OCI-LY3 (cell line): ENCODE measurements at regions not wholly inside any gene's neighbourhood (a gene's known extent, or its start where the extent isn't known, plus 50 kb on each side); places are given as distances from the start of the nearest gene placed in this dataset.
A peak's percentile ranks its signal among the peaks of the same experiment; 100 is the strongest.

Experiments used
- H2AFZ ChIP-seq: fragments of 200-600, 300-600 bp; shearing (Covaris generic); 2 replicates; pipeline ENCODE4 v1.6.0; 2014; ENCODE audit warnings: antibody characterized with exemption, low read depth, low read length
- H3K27ac ChIP-seq: fragments of 200-600, 300-600 bp; sonication (generic); 2 replicates; pipeline ENCODE4 v1.5.1; 2014; ENCODE audit warnings: mild to moderate bottlenecking, low read length, moderate library complexity, mixed read lengths
- H3K27me3 ChIP-seq: fragments of 200-600, 300-600 bp; sonication (generic); 2 replicates; pipeline ENCODE4 v1.6.1; 2014; ENCODE audit warnings: low read depth, low read length, mixed read lengths
- H3K36me3 ChIP-seq: fragments of 200-600, 300-600 bp; sonication (generic); replicated peaks from 2 replicates; pipeline ENCODE3; 2014; ENCODE audit warnings: low read depth, low read length, mixed read lengths
- H3K4me1 ChIP-seq: fragments of 300-600, 200-600 bp; sonication (generic); 2 replicates; pipeline ENCODE4 v1.6.1; 2014; ENCODE audit warnings: low read length, mixed read lengths
- H3K4me2 ChIP-seq: fragments of 200-600, 300-600 bp; sonication (generic); 2 replicates; pipeline ENCODE4 v1.6.1; 2014; ENCODE audit warnings: low read length, mixed read lengths
- H3K4me3 ChIP-seq: fragments of 300-600, 200-600 bp; sonication (generic); 2 replicates; pipeline ENCODE4 v1.5.1; 2014; ENCODE audit warnings: antibody characterized with exemption, mild to moderate bottlenecking, low read length, moderate library complexity
- H3K79me2 ChIP-seq: fragments of 300-600, 200-600 bp; shearing (Covaris generic); 2 replicates; pipeline ENCODE4 v1.6.1; 2014; ENCODE audit warnings: mild to moderate bottlenecking, low read length, mixed read lengths
- H3K9ac ChIP-seq: fragments of 300-600, 200-600 bp; shearing (Covaris generic); 2 replicates; pipeline ENCODE4 v1.6.0; 2014; ENCODE audit warnings: mild to moderate bottlenecking, low read length, moderate library complexity
- H3K9me3 ChIP-seq: fragments of 200-600, 300-600 bp; shearing (Covaris generic); 2 replicates; pipeline ENCODE4 v1.6.1; 2014; ENCODE audit warnings: low read length, mixed read lengths; ENCODE audit not compliant: insufficient read depth
- H4K20me1 ChIP-seq: fragments of 200-600, 300-600 bp; sonication (generic); 2 replicates; pipeline ENCODE4 v1.6.1; 2016; ENCODE audit warnings: low read length, mixed read lengths; ENCODE audit not compliant: insufficient read depth
- EZH2phosphoT487 ChIP-seq: fragments of 200-600 bp; shearing (Covaris generic); IDR thresholded peaks from 2 replicates; pipeline ENCODE4 v1.6.1; 2018; ENCODE audit warnings: antibody characterized with exemption, mixed run types, low read depth
- TF ChIP-seq, protein P1 (sequence below): fragments of 200-600, 300-600 bp; sonication (generic); IDR thresholded peaks from 2 replicates; pipeline ENCODE4 v1.5.1; 2014; ENCODE audit warnings: antibody characterized with exemption, low read length, low read depth

DNA sequence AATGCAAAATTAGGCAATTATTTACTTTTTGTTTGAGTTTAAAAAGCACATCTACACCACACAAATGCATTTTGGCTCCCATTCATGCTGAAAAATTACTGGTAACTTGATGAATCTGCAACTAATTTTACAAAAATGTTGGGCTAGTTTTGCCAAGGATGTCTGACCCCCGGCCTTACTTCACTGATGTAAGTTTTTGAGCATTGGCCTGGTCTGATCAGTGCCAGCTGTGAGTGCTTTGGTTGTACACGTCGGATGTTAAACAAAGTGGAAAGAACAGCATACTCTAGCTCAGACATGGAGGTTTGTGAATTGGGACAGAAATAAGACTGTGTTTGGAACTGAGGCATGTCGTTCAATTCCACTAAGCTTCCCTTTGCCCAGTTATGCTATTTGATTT is 1044.2 kb downstream of the TLE4 start:
- no peaks in the 10 kb centered on the region for H3K9me3 ChIP-seq
- no peak overlapping the region for H3K9ac ChIP-seq
- H3K36me3 ChIP-seq: no peaks in the 10 kb centered on the region
- H3K79me2 ChIP-seq: no peaks in the 10 kb centered on the region
- no peak overlapping the region for H3K27ac ChIP-seq
- no peaks in the 10 kb centered on the region for H3K4me1 ChIP-seq
- no peak overlapping the region for H2AFZ ChIP-seq
- no peak overlapping the region for H3K4me3 ChIP-seq
- no peak for TF ChIP-seq EZH2phosphoT487
- TF ChIP-seq, protein P1, sequence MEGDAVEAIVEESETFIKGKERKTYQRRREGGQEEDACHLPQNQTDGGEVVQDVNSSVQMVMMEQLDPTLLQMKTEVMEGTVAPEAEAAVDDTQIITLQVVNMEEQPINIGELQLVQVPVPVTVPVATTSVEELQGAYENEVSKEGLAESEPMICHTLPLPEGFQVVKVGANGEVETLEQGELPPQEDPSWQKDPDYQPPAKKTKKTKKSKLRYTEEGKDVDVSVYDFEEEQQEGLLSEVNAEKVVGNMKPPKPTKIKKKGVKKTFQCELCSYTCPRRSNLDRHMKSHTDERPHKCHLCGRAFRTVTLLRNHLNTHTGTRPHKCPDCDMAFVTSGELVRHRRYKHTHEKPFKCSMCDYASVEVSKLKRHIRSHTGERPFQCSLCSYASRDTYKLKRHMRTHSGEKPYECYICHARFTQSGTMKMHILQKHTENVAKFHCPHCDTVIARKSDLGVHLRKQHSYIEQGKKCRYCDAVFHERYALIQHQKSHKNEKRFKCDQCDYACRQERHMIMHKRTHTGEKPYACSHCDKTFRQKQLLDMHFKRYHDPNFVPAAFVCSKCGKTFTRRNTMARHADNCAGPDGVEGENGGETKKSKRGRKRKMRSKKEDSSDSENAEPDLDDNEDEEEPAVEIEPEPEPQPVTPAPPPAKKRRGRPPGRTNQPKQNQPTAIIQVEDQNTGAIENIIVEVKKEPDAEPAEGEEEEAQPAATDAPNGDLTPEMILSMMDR: no peak
- no peak overlapping the region for H3K4me2 ChIP-seq
- no peaks in the 10 kb centered on the region for H4K20me1 ChIP-seq
- H3K27me3 ChIP-seq: no peaks in the 10 kb centered on the region

DNA sequence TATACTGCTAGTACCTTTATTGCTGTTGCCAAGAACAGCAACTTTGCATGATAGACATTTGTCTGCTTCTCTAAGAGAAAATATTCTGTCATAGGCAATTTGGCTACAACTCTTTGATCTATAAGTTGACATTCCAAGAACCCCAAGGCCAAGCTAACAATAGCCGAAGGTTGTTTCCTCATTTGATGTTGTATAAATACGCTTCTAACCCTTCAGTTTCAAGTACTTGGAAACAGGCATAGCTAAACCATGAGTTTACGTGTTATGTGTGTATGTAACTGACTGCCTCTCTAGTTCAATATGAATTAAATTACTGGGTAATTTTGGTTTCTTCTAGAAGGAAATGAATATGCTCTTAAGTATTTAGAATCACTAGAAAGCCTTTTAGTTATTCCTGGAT is 1034.0 kb downstream of the TLE4 start:
- no peaks in the 10 kb centered on the region for H3K4me1 ChIP-seq
- H4K20me1 ChIP-seq: no peaks in the 10 kb centered on the region

DNA sequence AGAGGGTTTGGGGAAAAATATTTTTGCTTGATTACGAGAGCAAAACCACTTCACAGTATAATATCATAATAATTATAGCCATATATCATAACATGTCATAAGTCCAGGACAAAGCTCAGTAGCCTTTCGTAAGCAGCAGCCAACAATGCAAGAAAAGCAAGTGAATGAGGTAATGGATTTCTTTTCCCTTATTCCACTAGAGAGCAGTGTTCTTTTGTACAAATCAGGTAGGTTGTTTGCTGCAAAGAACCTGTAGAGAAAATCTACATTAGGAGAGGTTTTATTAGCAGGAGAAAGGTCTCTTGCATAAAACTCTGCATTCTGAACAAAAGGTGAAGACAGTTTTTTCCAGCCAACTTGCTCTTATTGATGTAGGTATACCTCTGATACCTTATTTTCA is 1033.4 kb downstream of the TLE4 start:
- Histone ChIP-seq H2AFZ (no peak overlapping the region), H3K27me3 (no peaks in the 10 kb centered on the region), H4K20me1 (no peaks in the 10 kb centered on the region), H3K27ac (no peak overlapping the region), H3K36me3 (no peaks in the 10 kb centered on the region), H3K4me2 (no peak overlapping the region), H3K9me3 (no peaks in the 10 kb centered on the region), H3K4me1 (no peaks in the 10 kb centered on the region), H3K4me3 (no peak overlapping the region), H3K9ac (no peak overlapping the region), H3K79me2 (no peaks in the 10 kb centered on the region)
- no peak for TF ChIP-seq EZH2phosphoT487
- TF ChIP-seq, protein P1: peak; percentile 48

More for the DNA sequence above, 1034.0 kb downstream of the TLE4 start:
- Histone ChIP-seq H3K4me3 (no peak overlapping the region), H3K4me2 (no peak overlapping the region), H3K9ac (no peak overlapping the region), H3K79me2 (no peaks in the 10 kb centered on the region), H3K27ac (no peak overlapping the region), H3K27me3 (no peaks in the 10 kb centered on the region), H3K36me3 (no peaks in the 10 kb centered on the region), H3K9me3 (no peaks in the 10 kb centered on the region), H2AFZ (no peak overlapping the region)
- TF ChIP-seq, protein P1: no peak
- no peak for TF ChIP-seq EZH2phosphoT487

DNA sequence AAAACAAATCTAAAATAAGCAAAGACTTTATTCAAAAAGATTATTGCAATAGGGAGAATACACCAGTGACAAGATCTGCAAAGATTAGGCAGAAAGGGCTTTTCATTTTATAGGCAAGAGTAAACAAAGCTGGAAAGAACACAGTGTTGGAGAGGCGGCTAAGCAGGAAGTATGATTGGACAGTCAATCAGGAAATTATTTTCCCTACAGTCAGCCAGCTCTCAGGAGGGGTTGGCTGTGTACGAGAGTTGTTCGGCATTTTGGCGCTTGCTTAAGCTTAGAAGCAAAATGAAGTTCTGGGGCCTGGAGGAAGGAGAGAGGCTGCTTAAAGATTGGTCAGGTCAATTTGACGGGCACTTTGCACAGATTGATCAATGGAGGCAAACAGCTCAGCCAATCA is 1030.5 kb downstream of the TLE4 start:
- Histone ChIP-seq H3K4me3 (no peak overlapping the region), H3K36me3 (no peaks in the 10 kb centered on the region), H3K27me3 (no peaks in the 10 kb centered on the region), H3K9ac (no peak overlapping the region), H3K4me2 (no peak overlapping the region), H3K4me1 (no peaks in the 10 kb centered on the region), H3K27ac (no peak overlapping the region), H2AFZ (no peak overlapping the region), H3K9me3 (no peaks in the 10 kb centered on the region), H4K20me1 (no peaks in the 10 kb centered on the region), H3K79me2 (no peaks in the 10 kb centered on the region)
- TF ChIP-seq, protein P1: no peak
- no peak for TF ChIP-seq EZH2phosphoT487
